ENCODE measurements at regions not wholly inside any gene's neighbourhood (a gene's known extent, or its start where the extent isn't known, plus 50 kb on each side); places are given as distances from the start of the nearest gene placed in this dataset.

- Histone ChIP-seq H3K27me3 (ENCODE audit: control insufficient read depth, insufficient read depth, low read length) (no peaks in the 10 kb centered on the region), H4K5ac (ENCODE audit: low read depth, low read length) (no peak overlapping the region), H3K4ac (ENCODE audit: low read depth, low read length) (no peak overlapping the region), H4K91ac (ENCODE audit: insufficient read depth, low read depth, low read length) (no peak overlapping the region), H2BK20ac (ENCODE audit: low read depth, low read length) (no peak overlapping the region), H3K9ac (ENCODE audit: low read depth, low read length) (no peak overlapping the region), H4K8ac (ENCODE audit: low read depth in 2 of 2, low read length in 2 of 2) (no peak overlapping the region), H2BK15ac (ENCODE audit: low read depth, low read length) (no peak overlapping the region), H2AK9ac (replicated peaks; ENCODE audit: low read depth, low read length, poor library complexity) (no peak overlapping the region), H3K14ac (replicated peaks; ENCODE audit: low read depth, low read length) (no peak overlapping the region), H2AK5ac (ENCODE audit: low read depth, low read length) (no peak overlapping the region), H3K4me1 (ENCODE audit: control insufficient read depth, insufficient read depth, low read length) (no peaks in the 10 kb centered on the region), H3K4me2 (ENCODE audit: low read depth, low read length) (no peak overlapping the region), H3K79me1 (ENCODE audit: low read depth in 1 of 2, low read length in 2 of 2) (no peaks in the 10 kb centered on the region), H3K18ac (ENCODE audit: low read depth, low read length) (no peak overlapping the region), H3K27ac (ENCODE audit: insufficient read depth, low read length) (no peak overlapping the region), H3K9me3 (ENCODE audit: control insufficient read depth, insufficient read depth, low read length) (no peaks in the 10 kb centered on the region), H3K36me3 (ENCODE audit: control insufficient read depth, insufficient read depth, low read length) (no peaks in the 10 kb centered on the region), H4K20me1 (ENCODE audit: insufficient read depth, low read length) (no peaks in the 10 kb centered on the region), H2BK5ac (ENCODE audit: low read depth, low read length, poor library complexity, severe bottlenecking) (no peak overlapping the region), H2BK120ac (ENCODE audit: low read depth, low read length) (no peak overlapping the region), H3K9me1 (ENCODE audit: insufficient read depth, low read length) (no peaks in the 10 kb centered on the region), H2AFZ (replicated peaks; ENCODE audit: low read length, poor library complexity) (no peak overlapping the region), H3K23ac (ENCODE audit: low read depth, low read length) (no peak overlapping the region), H3K4me3 (ENCODE audit: insufficient read depth, low read depth, low read length) (no peak overlapping the region), H3K56ac (ENCODE audit: extremely low read depth, insufficient read depth, low read length) (no peak overlapping the region)
- ChIA-PET CTCF (no interaction called here), POLR2A (ENCODE audit: unreplicated experiment) (no interaction called here)
- ATAC-seq (ENCODE audit: low read depth) (no peak), DNase-seq (no peak)
- TF ChIP-seq ELK1 (IDR thresholded peaks at IDR 0.05; ENCODE audit: borderline replicate concordance, low read depth, low read length) (no peak), RAD21 (IDR thresholded peaks at IDR 0.05; ENCODE audit: low read length) (no peak), RCOR1 (IDR thresholded peaks at IDR 0.05; ENCODE audit: insufficient replicate concordance, low read length) (no peak)
- dilution Hi-C loops (cut with HindIII; ENCODE audit: low sequenced_read_pairs, unreplicated experiment): no loop called here
- no TSS peak for BruUV-seq (replicated peaks)
- 41% methylated on average over 3 of the region's 5 CpGs; no CpG with 5 or more reads in 1 of the 2 experiments for WGBS, 2 experiments (ENCODE audit: extremely low coverage in 2 of 2, insufficient read length in 1 of 2)
- in situ Hi-C loops (cut with MboI; ENCODE audit: low sequenced_read_pairs): no loop called here
- intact Hi-C loops (cut with micrococcal nuclease): no loop called here
Observed at GRCh38 chr20:58046311-58046710, 182.1 kb downstream of the ANKRD60 start.

Measured in IMR-90 (cell line).